CD4-positive, alpha-beta T cell (primary cell): ENCODE measurements at regions not wholly inside any gene's neighbourhood (a gene's known extent, or its start where the extent isn't known, plus 50 kb on each side); places are given as distances from the start of the nearest gene placed in this dataset.

Source experiments
- ATAC-seq: fragments of 200-7000 bp; cut with Tn5 transposase; one replicate; pipeline ENCODE4 v1.10.0; 2022; ENCODE audit warnings: mild to moderate bottlenecking; ENCODE audit not compliant: poor library complexity
- CTCF ChIA-PET: fragments of 350-600 bp; sonication (Branson Sonifier 250); formaldehyde crosslinking; loops from one replicate; lab custom pipeline; 2021; ENCODE audit warnings: antibody characterized with exemption, inconsistent platforms; lab: Charles Lee
- POLR2A ChIA-PET: fragments of 350-600 bp; sonication (Branson Sonifier 250); formaldehyde crosslinking; loops from one replicate; lab custom pipeline; 2021; ENCODE audit warnings: antibody characterized with exemption, inconsistent platforms; lab: Charles Lee
- DNase-seq, 14 experiments: peaks; one replicate each; pipeline ENCODE4 v3.0.0-alpha.2; 2013 to 2020; ENCODE audit warnings: mixed read lengths in 2 of 14
- H3K27ac ChIP-seq, 2 donors: one replicate each; pipeline versions ENCODE4 v1.5.1 to v1.7.0; 2013; ENCODE audit warnings: low read length in 2 of 2, low read depth in 1 of 2, mild to moderate bottlenecking in 1 of 2
- H3K27me3 ChIP-seq, 2 experiments: 1 replicate in 1 of 2; 2 replicates in 1 of 2; pipeline versions ENCODE4 v1.6.1 to v1.7.0; 2013; ENCODE audit warnings: low read length in 2 of 2, control low read depth in 1 of 2, mild to moderate bottlenecking in 1 of 2, moderate library complexity in 1 of 2; ENCODE audit not compliant: insufficient read depth in 2 of 2, control insufficient read depth in 1 of 2
- H3K36me3 ChIP-seq: one replicate; pipeline ENCODE4 v1.6.1; 2013; ENCODE audit warnings: low read length, control low read depth; ENCODE audit not compliant: insufficient read depth
- H3K4me1 ChIP-seq: one replicate; pipeline ENCODE4 v1.6.1; 2013; ENCODE audit warnings: low read length, control low read depth; ENCODE audit not compliant: insufficient read depth
- H3K4me3 ChIP-seq: one replicate; pipeline ENCODE4 v1.5.1; 2013; ENCODE audit warnings: mild to moderate bottlenecking, low read length, moderate library complexity
- H3K9me3 ChIP-seq, 2 experiments: 1 replicate in 1 of 2; 2 replicates in 1 of 2; pipeline versions ENCODE4 v1.6.1 to v1.7.0; 2013; ENCODE audit warnings: low read length in 2 of 2, mild to moderate bottlenecking in 2 of 2, control low read depth in 1 of 2, moderate library complexity in 1 of 2; ENCODE audit not compliant: control insufficient read depth in 1 of 2, insufficient read depth in 1 of 2
- H3K27ac Mint-ChIP-seq: one replicate; pipeline ENCODE4 v1.8.0; 2020; ENCODE audit warnings: mixed read lengths
- H3K27me3 Mint-ChIP-seq: one replicate; pipeline ENCODE4 v1.8.0; 2021; ENCODE audit warnings: mixed read lengths
- H3K36me3 Mint-ChIP-seq: one replicate; pipeline ENCODE4 v1.8.0; 2021; ENCODE audit warnings: low read depth, mixed read lengths
- H3K4me1 Mint-ChIP-seq: one replicate; pipeline ENCODE4 v1.8.0; 2021; ENCODE audit warnings: low read depth, mixed read lengths
- H3K4me3 Mint-ChIP-seq: one replicate; pipeline ENCODE4 v1.8.0; 2020; ENCODE audit warnings: mild to moderate bottlenecking, mixed read lengths
- H3K9me3 Mint-ChIP-seq: one replicate; pipeline ENCODE4 v1.8.0; 2020; ENCODE audit warnings: mixed read lengths
- CTCF ChIP-seq: fragments of 200-600 bp; IDR thresholded peaks from one replicate; pipeline ENCODE4 v1.8.0; 2022; ENCODE audit warnings: antibody characterized with exemption, mild to moderate bottlenecking
- intact Hi-C, 2 experiments: fragments of 100-400 bp; cut with DNase I in 1 of 2; cut with micrococcal nuclease in 1 of 2; formaldehyde crosslinking; loops; one replicate each; pipeline versions ENCODE4 v1.15.1 to v1.9.0; 2023 to 2025; cut with DNase I, micrococcal nuclease

GRCh38 chr10:64594072-64594471 is 1072.9 kb downstream of the REEP3 start:
- no peaks in the 10 kb centered on the region for H3K9me3 ChIP-seq
- Mint-ChIP-seq H3K27ac (no peak overlapping the region), H3K4me1 (no peaks in the 10 kb centered on the region), H3K9me3 (no peaks in the 10 kb centered on the region), H3K27me3 (no peaks in the 10 kb centered on the region), H3K4me3 (no peak overlapping the region), H3K36me3 (no peaks in the 10 kb centered on the region)
- H3K27me3 ChIP-seq: no peaks in the 10 kb centered on the region
- DNase-seq (no peak), ATAC-seq (no peak)
- no peak overlapping the region for H3K4me3 ChIP-seq
- no peaks in the 10 kb centered on the region for H3K4me1 ChIP-seq
- no peak overlapping the region for H3K27ac ChIP-seq
- intact Hi-C loops: no loop called here
- ChIA-PET POLR2A (no interaction called here), CTCF (no interaction called here)
- H3K36me3 ChIP-seq: no peaks in the 10 kb centered on the region
- no peak for TF ChIP-seq CTCF

- no peaks in the 10 kb centered on the region for H3K27me3 Mint-ChIP-seq
- no peaks in the 10 kb centered on the region for H3K36me3 Mint-ChIP-seq
- no peak for DNase-seq
- H3K27ac Mint-ChIP-seq: no peak overlapping the region
- no peaks in the 10 kb centered on the region for H3K36me3 ChIP-seq
- no peaks in the 10 kb centered on the region for H3K9me3 ChIP-seq
- no peak for TF ChIP-seq CTCF
- ATAC-seq: no peak
- H3K4me3 ChIP-seq: no peak overlapping the region
- ChIA-PET CTCF (no interaction called here), POLR2A (no interaction called here)
- H3K4me3 Mint-ChIP-seq: no peak overlapping the region
- peaks cover under 1% of the 10 kb centered on the region for H3K9me3 Mint-ChIP-seq
- no peak overlapping the region for H3K27ac ChIP-seq
- intact Hi-C loops: no loop called here
- no peaks in the 10 kb centered on the region for H3K4me1 Mint-ChIP-seq
- H3K4me1 ChIP-seq: no peaks in the 10 kb centered on the region
- H3K27me3 ChIP-seq: no peaks in the 10 kb centered on the region
These were observed 1077.4 kb downstream of the REEP3 start for GRCh38 chr10:64598600-64598999.

- ChIA-PET CTCF (no interaction called here), POLR2A (no interaction called here)
- Histone ChIP-seq H3K27ac (no peak overlapping the region), H3K36me3 (no peaks in the 10 kb centered on the region), H3K27me3 (no peaks in the 10 kb centered on the region), H3K9me3 (no peaks in the 10 kb centered on the region), H3K4me1 (no peaks in the 10 kb centered on the region), H3K4me3 (no peak overlapping the region)
- H3K27ac Mint-ChIP-seq: no peak overlapping the region
- ATAC-seq (no peak), DNase-seq (no peak)
- no peak for TF ChIP-seq CTCF
- no peaks in the 10 kb centered on the region for H3K27me3 Mint-ChIP-seq
- H3K36me3 Mint-ChIP-seq: no peaks in the 10 kb centered on the region
- intact Hi-C loops: no loop called here
- H3K4me1 Mint-ChIP-seq: no peaks in the 10 kb centered on the region
- H3K4me3 Mint-ChIP-seq: no peak overlapping the region
- peaks cover 3% of the 10 kb centered on the region for H3K9me3 Mint-ChIP-seq
These were observed 1080.1 kb downstream of the REEP3 start for GRCh38 chr10:64601298-64601697.
